ENCODE measurements at regions not wholly inside any gene's neighbourhood (a gene's known extent, or its start where the extent isn't known, plus 50 kb on each side); places are given as distances from the start of the nearest gene placed in this dataset.

GRCh38 chr13:83958531-83958930, 76.3 kb upstream of the SLITRK1 start:
- TF ChIP-seq E2F5 (CRISPR knock-in tag; IDR thresholded peaks at IDR 0.05) (no peak), ZMAT4 (CRISPR knock-in tag; IDR thresholded peaks at IDR 0.05) (no peak), PREB (CRISPR knock-in tag; IDR thresholded peaks at IDR 0.05; ENCODE audit: borderline replicate concordance) (no peak), FOXP1 (CRISPR knock-in tag; IDR thresholded peaks at IDR 0.05; ENCODE audit: borderline replicate concordance) (no peak), TEAD1 (CRISPR knock-in tag; IDR thresholded peaks at IDR 0.05) (no peak), ZBTB43 (CRISPR knock-in tag; IDR thresholded peaks at IDR 0.05) (no peak), TEAD4 (CRISPR knock-in tag; IDR thresholded peaks at IDR 0.05) (no peak), ZNF425 (CRISPR knock-in tag; conservative IDR thresholded peaks at IDR 0.05) (no peak), NR2C2 (CRISPR knock-in tag; IDR thresholded peaks at IDR 0.05) (no peak), NFE2L1 (CRISPR knock-in tag; IDR thresholded peaks at IDR 0.05) (no peak)
- ATAC-seq (no peak), DNase-seq (ENCODE audit: low spot score) (no peak)
- no peaks in the 10 kb centered on the region for H3K4me1 Mint-ChIP-seq
- no peak overlapping the region for H3K27ac Mint-ChIP-seq
- peaks cover 3% of the 10 kb centered on the region; the same call in 1 of the 2 replicates for H3K36me3 Mint-ChIP-seq
- no peaks in the 10 kb centered on the region for H3K27me3 Mint-ChIP-seq (ENCODE audit: low read depth)
- ChIA-PET CTCF (no interaction called here), POLR2A (no interaction called here)
- H3K9me3 Mint-ChIP-seq = no peaks in the 10 kb centered on the region
- H3K4me3 Mint-ChIP-seq = no peak overlapping the region

GRCh38 chr13:83955011-83955410, 72.7 kb upstream of the SLITRK1 start:
- TF ChIP-seq E2F1 (CRISPR knock-in tag; IDR thresholded peaks at IDR 0.05) = no peak
- no peak overlapping the region for H3K27ac Mint-ChIP-seq
- H3K4me1 Mint-ChIP-seq = peaks cover 7% of the 10 kb centered on the region
- no peaks in the 10 kb centered on the region for H3K36me3 Mint-ChIP-seq
- no peaks in the 10 kb centered on the region for H3K9me3 Mint-ChIP-seq
- POLR2A ChIA-PET = no interaction called here
- no peaks in the 10 kb centered on the region for H3K27me3 Mint-ChIP-seq (ENCODE audit: low read depth)
- DNase-seq (ENCODE audit: low spot score) (no peak), ATAC-seq (no peak)
- CTCF ChIA-PET = no interaction called here
- H3K4me3 Mint-ChIP-seq = no peak overlapping the region

- no peak overlapping the region for H3K27ac Mint-ChIP-seq
- TF ChIP-seq ZNF219 (CRISPR knock-in tag; IDR thresholded peaks at IDR 0.05; ENCODE audit: borderline replicate concordance) (no peak), RORB (CRISPR knock-in tag; IDR thresholded peaks at IDR 0.05) (no peak), TEAD4 (CRISPR knock-in tag; IDR thresholded peaks at IDR 0.05) (no peak), ERG (CRISPR knock-in tag; IDR thresholded peaks at IDR 0.05) (no peak), ZNF232 (CRISPR knock-in tag; IDR thresholded peaks at IDR 0.05) (no peak), ARID4B (CRISPR knock-in tag; IDR thresholded peaks at IDR 0.05; ENCODE audit: borderline replicate concordance) (no peak), MYBL2 (CRISPR knock-in tag; IDR thresholded peaks at IDR 0.05) (no peak), JAZF1 (CRISPR knock-in tag; IDR thresholded peaks at IDR 0.05) (no peak), CBFB (CRISPR knock-in tag; IDR thresholded peaks at IDR 0.05; ENCODE audit: low read depth) (no peak)
These were observed 71.6 kb upstream of the SLITRK1 start for GRCh38 chr13:83953916-83954315.

More at GRCh38 chr13:83953916-83954315, 71.6 kb upstream of the SLITRK1 start:
- DNase-seq (ENCODE audit: low spot score) = no peak
- POLR2A ChIA-PET = no interaction called here
- Mint-ChIP-seq H3K4me1 (peaks cover 10% of the 10 kb centered on the region), H3K9me3 (no peaks in the 10 kb centered on the region), H3K27me3 (ENCODE audit: low read depth) (no peaks in the 10 kb centered on the region), H3K4me3 (no peak overlapping the region), H3K36me3 (no peaks in the 10 kb centered on the region)
- no peak for ATAC-seq
- CTCF ChIA-PET = no interaction called here
